ENCODE measurements at regions not wholly inside any gene's neighbourhood (a gene's known extent, or its start where the extent isn't known, plus 50 kb on each side); places are given as distances from the start of the nearest gene placed in this dataset.

- no peaks in the 10 kb centered on the region for H3K9me3 ChIP-seq
- H3K36me3 ChIP-seq = no peaks in the 10 kb centered on the region
- H3K27me3 ChIP-seq = peaks cover 59% of the 10 kb centered on the region
- WGBS, 2 donors (ENCODE audit: low coverage in 1 of 2) = 88% methylated on average over 3 of the region's 8 CpGs; no CpG with 5 or more reads in 1 of the 2 donors
- no peaks in the 10 kb centered on the region for H3K4me1 ChIP-seq
- no peak for ATAC-seq
- H3K27ac ChIP-seq = no peak overlapping the region
- TF ChIP-seq CTCF (IDR thresholded peaks at IDR 0.05) (no peak), POLR2AphosphoS5 (IDR thresholded peaks at IDR 0.05) (no peak)
- no peak overlapping the region for H3K4me3 ChIP-seq
Observed at GRCh38 chr1:30601316-30602085, 121.9 kb downstream of the MATN1 start.

- Histone ChIP-seq H3K4me1 (no peaks in the 10 kb centered on the region), H3K27ac (no peak overlapping the region), H3K36me3 (no peaks in the 10 kb centered on the region), H3K4me3 (no peak overlapping the region), H3K27me3 (peaks cover 55% of the 10 kb centered on the region), H3K9me3 (no peaks in the 10 kb centered on the region)
- TF ChIP-seq POLR2AphosphoS5 (IDR thresholded peaks at IDR 0.05) (no peak), CTCF (IDR thresholded peaks at IDR 0.05) (no peak), EP300 (IDR thresholded peaks at IDR 0.05) (no peak), POLR2A (IDR thresholded peaks at IDR 0.05) (no peak)
- 40 to 79% methylated on average over 1 to 2 of the region's 4 CpGs for WGBS, 2 donors (ENCODE audit: low coverage in 1 of 2)
- no peak for ATAC-seq
Observed at GRCh38 chr1:30600706-30601105, 122.7 kb downstream of the MATN1 start.

- Histone ChIP-seq H3K27ac (no peak overlapping the region), H3K9me3 (no peaks in the 10 kb centered on the region), H3K27me3 (peaks cover 56% of the 10 kb centered on the region), H3K4me1 (no peaks in the 10 kb centered on the region), H3K36me3 (no peaks in the 10 kb centered on the region), H3K4me3 (no peak overlapping the region)
- WGBS, 2 donors (ENCODE audit: low coverage in 1 of 2) = 55 to 77% methylated on average over 4 to 5 of the region's 9 CpGs
- ATAC-seq = no peak
- no peak for TF ChIP-seq POLR2AphosphoS5 (IDR thresholded peaks at IDR 0.05)
- TF ChIP-seq POLR2A (IDR thresholded peaks at IDR 0.05) = no peak
- no peak for TF ChIP-seq EP300 (IDR thresholded peaks at IDR 0.05)
Observed at GRCh38 chr1:30600258-30600657, 123.1 kb downstream of the MATN1 start.

GRCh38 chr1:30599721-30600120, 123.7 kb downstream of the MATN1 start:
- WGBS, 2 donors (ENCODE audit: low coverage in 1 of 2) = 31% methylated on average over 3 of the region's 5 CpGs; no CpG with 5 or more reads in 1 of the 2 donors
- no peak overlapping the region for H3K27ac ChIP-seq
- no peak for ATAC-seq

GRCh38 chr1:30598571-30599114, 124.7 kb downstream of the MATN1 start:
- Histone ChIP-seq H3K27ac (no peak overlapping the region), H3K27me3 (peaks cover 48% of the 10 kb centered on the region), H3K4me3 (no peak overlapping the region), H3K9me3 (no peaks in the 10 kb centered on the region), H3K36me3 (no peaks in the 10 kb centered on the region), H3K4me1 (no peaks in the 10 kb centered on the region)
- WGBS, 2 donors (ENCODE audit: low coverage in 1 of 2) = 76 to 96% methylated on average over 2 to 4 of the region's 4 CpGs
- no peak for ATAC-seq
- TF ChIP-seq POLR2A (IDR thresholded peaks at IDR 0.05) (no peak), EP300 (IDR thresholded peaks at IDR 0.05) (no peak), CTCF (IDR thresholded peaks at IDR 0.05) (no peak), POLR2AphosphoS5 (IDR thresholded peaks at IDR 0.05) (no peak)

More at GRCh38 chr1:30599721-30600120, 123.7 kb downstream of the MATN1 start:
- Histone ChIP-seq H3K36me3 (no peaks in the 10 kb centered on the region), H3K4me1 (no peaks in the 10 kb centered on the region), H3K4me3 (no peak overlapping the region), H3K9me3 (no peaks in the 10 kb centered on the region), H3K27me3 (peaks cover 51% of the 10 kb centered on the region)
- TF ChIP-seq CTCF (IDR thresholded peaks at IDR 0.05) (no peak), EP300 (IDR thresholded peaks at IDR 0.05) (no peak), POLR2A (IDR thresholded peaks at IDR 0.05) (no peak), POLR2AphosphoS5 (IDR thresholded peaks at IDR 0.05) (no peak)
